Spinal cord (tissue), 9 donors: ENCODE measurements at regions not wholly inside any gene's neighbourhood (a gene's known extent, or its start where the extent isn't known, plus 50 kb on each side); places are given as distances from the start of the nearest gene placed in this dataset.
A peak's percentile ranks its signal among the peaks of the same experiment; 100 is the strongest.

Experiments used
- DNase-seq, 6 donors: peaks; one replicate each; pipeline versions ENCODE4 v3.0.0 to v3.0.0-alpha.2; 2013 to 2015; ENCODE audit warnings: low spot score in 6 of 6, low read depth in 4 of 6
- H3K27ac ChIP-seq: one replicate; pipeline ENCODE4 v1.5.1; 2013; ENCODE audit warnings: low read depth, low read length, control low read depth
- H3K27me3 ChIP-seq: one replicate; pipeline ENCODE4 v1.6.1; 2013; ENCODE audit warnings: low read length; ENCODE audit not compliant: control insufficient read depth, insufficient read depth
- H3K36me3 ChIP-seq: one replicate; pipeline ENCODE4 v1.6.1; 2013; ENCODE audit warnings: low read length; ENCODE audit not compliant: control insufficient read depth, insufficient read depth
- H3K4me1 ChIP-seq: one replicate; pipeline ENCODE4 v1.6.1; 2013; ENCODE audit warnings: low read length; ENCODE audit not compliant: control insufficient read depth, insufficient read depth
- H3K4me3 ChIP-seq: one replicate; pipeline ENCODE4 v1.5.1; 2013; ENCODE audit warnings: low read depth, low read length, control low read depth
- H3K9me3 ChIP-seq: one replicate; pipeline ENCODE4 v1.6.1; 2013; ENCODE audit warnings: low read length; ENCODE audit not compliant: control insufficient read depth, insufficient read depth
- WGBS: methylation state at CpG from one replicate; pipeline ENCODE4 v1.1.5; 2013; ENCODE audit warnings: missing lambda C conversion rate; ENCODE audit not compliant: insufficient coverage; 5-methylcytosine and 5-hydroxymethylcytosine counted together
- donor health status: healthy.

GRCh38 chr2:203603456-203604389 is 68.6 kb upstream of the RAPH1 start:
- no peaks in the 10 kb centered on the region for H3K4me1 ChIP-seq
- no peaks in the 10 kb centered on the region for H3K27me3 ChIP-seq
- no peaks in the 10 kb centered on the region for H3K9me3 ChIP-seq
- no peak overlapping the region for H3K27ac ChIP-seq
- DNase-seq, result peak in 1 of 6 donors; percentile 48
- WGBS, result 70% methylated on average over 2 of the region's 10 CpGs
- no peak overlapping the region for H3K4me3 ChIP-seq
- no peaks in the 10 kb centered on the region for H3K36me3 ChIP-seq

- no peaks in the 10 kb centered on the region for H3K4me1 ChIP-seq
- no peaks in the 10 kb centered on the region for H3K9me3 ChIP-seq
- no peak for DNase-seq
- H3K27me3 ChIP-seq, result no peaks in the 10 kb centered on the region
- H3K36me3 ChIP-seq, result no peaks in the 10 kb centered on the region
- WGBS, result no CpG with 5 or more reads among the region's 1 CpG
- H3K4me3 ChIP-seq, result no peak overlapping the region
- no peak overlapping the region for H3K27ac ChIP-seq
Measured at GRCh38 chr2:203605302-203605701, 70.2 kb upstream of the RAPH1 start.

- Histone ChIP-seq H3K27me3 (no peaks in the 10 kb centered on the region), H3K9me3 (no peaks in the 10 kb centered on the region), H3K36me3 (no peaks in the 10 kb centered on the region), H3K4me3 (no peak overlapping the region), H3K27ac (no peak overlapping the region), H3K4me1 (no peaks in the 10 kb centered on the region)
- WGBS, result 70% methylated on average over 2 of the region's 3 CpGs
- DNase-seq, result no peak
Measured at GRCh38 chr2:203606051-203606450, 71.0 kb upstream of the RAPH1 start.

GRCh38 chr2:203610558-203610957 is 75.5 kb upstream of the RAPH1 start:
- Histone ChIP-seq H3K9me3 (no peaks in the 10 kb centered on the region), H3K36me3 (no peaks in the 10 kb centered on the region), H3K27me3 (no peaks in the 10 kb centered on the region), H3K4me1 (no peaks in the 10 kb centered on the region), H3K27ac (no peak overlapping the region), H3K4me3 (no peak overlapping the region)
- no CpG with 5 or more reads among the region's 8 CpGs for WGBS
- no peak for DNase-seq

- no peaks in the 10 kb centered on the region for H3K27me3 ChIP-seq
- H3K27ac ChIP-seq, result no peak overlapping the region
- no peak overlapping the region for H3K4me3 ChIP-seq
- no peak for DNase-seq
- H3K4me1 ChIP-seq, result no peaks in the 10 kb centered on the region
- no peaks in the 10 kb centered on the region for H3K9me3 ChIP-seq
- no peaks in the 10 kb centered on the region for H3K36me3 ChIP-seq
- WGBS, result 70% methylated on average over 3 of the region's 4 CpGs
Measured at GRCh38 chr2:203612246-203612645, 77.1 kb upstream of the RAPH1 start.

GRCh38 chr2:203619267-203619878 is 84.3 kb upstream of the RAPH1 start:
- H3K36me3 ChIP-seq, result no peaks in the 10 kb centered on the region
- no peaks in the 10 kb centered on the region for H3K4me1 ChIP-seq
- no peak overlapping the region for H3K27ac ChIP-seq
- no peaks in the 10 kb centered on the region for H3K9me3 ChIP-seq
- no peak overlapping the region for H3K4me3 ChIP-seq
- WGBS, result no CpG with 5 or more reads among the region's 6 CpGs
- H3K27me3 ChIP-seq, result no peaks in the 10 kb centered on the region
- DNase-seq, result peak in 1 of 6 donors; percentile 27

- WGBS, result 100% methylated on average over 1 of the region's 5 CpGs
- no peak for DNase-seq
Measured at GRCh38 chr2:203621981-203622515, 84.4 kb upstream of the CD28 start.

GRCh38 chr2:203623096-203623495 is 83.3 kb upstream of the CD28 start:
- Histone ChIP-seq H3K36me3 (no peaks in the 10 kb centered on the region), H3K27ac (no peak overlapping the region), H3K27me3 (no peaks in the 10 kb centered on the region), H3K4me3 (no peak overlapping the region), H3K9me3 (no peaks in the 10 kb centered on the region), H3K4me1 (no peaks in the 10 kb centered on the region)
- 90% methylated on average over 2 of the region's 3 CpGs for WGBS
- peak in 1 of 6 donors; percentile 50 for DNase-seq

More at GRCh38 chr2:203621981-203622515, 84.4 kb upstream of the CD28 start:
- Histone ChIP-seq H3K27me3 (no peaks in the 10 kb centered on the region), H3K9me3 (no peaks in the 10 kb centered on the region), H3K4me3 (no peak overlapping the region), H3K4me1 (no peaks in the 10 kb centered on the region), H3K36me3 (no peaks in the 10 kb centered on the region), H3K27ac (no peak overlapping the region)

- Histone ChIP-seq H3K9me3 (no peaks in the 10 kb centered on the region), H3K36me3 (no peaks in the 10 kb centered on the region), H3K4me1 (no peaks in the 10 kb centered on the region), H3K27me3 (no peaks in the 10 kb centered on the region), H3K27ac (no peak overlapping the region), H3K4me3 (no peak overlapping the region)
- 67% methylated on average over 2 of the region's 6 CpGs for WGBS
- DNase-seq, result peak in 1 of 6 donors; percentile 38
Measured at GRCh38 chr2:203623661-203624060, 82.8 kb upstream of the CD28 start.
